Endothelial cell of umbilical vein (primary cell): ENCODE measurements at regions not wholly inside any gene's neighbourhood (a gene's known extent, or its start where the extent isn't known, plus 50 kb on each side); places are given as distances from the start of the nearest gene placed in this dataset.

Source experiments
- BruUV-seq: library from RNA; stranded (reverse); fragments of 400-500 nt; replicated peaks from 2 replicates; lab custom pipeline; 2021; lab: Mats Ljungman, UMichigan
- CTCF ChIA-PET: fragments of 300-600, 350-600 bp; sonication (Branson Sonifier 250); formaldehyde crosslinking; loops from one replicate; lab custom pipeline; 2021; ENCODE audit warnings: antibody characterized with exemption, inconsistent platforms; lab: Charles Lee
- POLR2A ChIA-PET: fragments of 300-600, 350-600 bp; sonication (Branson Sonifier 250); formaldehyde crosslinking; loops from one replicate; lab custom pipeline; 2021; ENCODE audit warnings: antibody characterized with exemption, inconsistent platforms; lab: Charles Lee
- DNase-seq: peaks from one replicate; pipeline ENCODE4 v3.0.0-alpha.2; 2011; ENCODE audit warnings: low read depth, low spot score
- FAIRE-seq: peaks from 2 replicates; lab custom pipeline; 2011; peaks lifted over from hg19 to GRCh38; lab: Jason Lieb, UNC
- H2AFZ ChIP-seq: 2 replicates; pipeline ENCODE4 v1.6.0; 2012; ENCODE audit warnings: low read depth, low read length, control low read depth, inconsistent platforms
- H3K27ac ChIP-seq: 2 replicates; pipeline ENCODE4 v1.5.1; 2011; ENCODE audit warnings: low read depth, mild to moderate bottlenecking, control low read depth, low read length, moderate library complexity; ENCODE audit not compliant: insufficient read depth
- H3K27me3 ChIP-seq, 2 experiments: 2 replicates each; pipeline versions ENCODE4 v1.6.0 to v1.6.1; 2011; ENCODE audit warnings: low read length in 2 of 2, mixed read lengths in 1 of 2; ENCODE audit not compliant: control insufficient read depth in 2 of 2, insufficient read depth in 2 of 2
- H3K36me3 ChIP-seq, 2 experiments: 2 replicates in 1 of 2; 3 replicates in 1 of 2; pipeline ENCODE4 v1.5.1; 2011; ENCODE audit warnings: low read length in 2 of 2, mild to moderate bottlenecking in 1 of 2, moderate library complexity in 1 of 2; ENCODE audit not compliant: control insufficient read depth in 2 of 2, insufficient read depth in 2 of 2; ENCODE audit errors: extremely low read depth in 1 of 2
- H3K4me1 ChIP-seq: 3 replicates; pipeline ENCODE4 v1.5.1; 2011; ENCODE audit warnings: mild to moderate bottlenecking, low read length; ENCODE audit not compliant: control insufficient read depth, insufficient read depth; ENCODE audit errors: extremely low read depth
- H3K4me2 ChIP-seq: 2 replicates; pipeline ENCODE4 v1.6.1; 2011; ENCODE audit warnings: low read length, control low read depth, mixed read lengths; ENCODE audit not compliant: insufficient read depth
- H3K4me3 ChIP-seq, 3 experiments: fragments of 200-600 bp in 1 of 3; sonication (generic), shearing (Covaris generic) in 1 of 3; replicated peaks in 1 of 3; 2 replicates each; pipeline ENCODE4 v1.5.1; 2011 to 2016; ENCODE audit warnings: control low read depth in 3 of 3, low read length in 3 of 3, mild to moderate bottlenecking in 2 of 3, inconsistent platforms in 1 of 3, low read depth in 1 of 3, moderate library complexity in 1 of 3; ENCODE audit not compliant: insufficient read depth in 1 of 3
- H3K79me2 ChIP-seq: 2 replicates; pipeline ENCODE4 v1.6.0; 2012; ENCODE audit warnings: low read length, inconsistent platforms; ENCODE audit not compliant: control insufficient read depth, insufficient read depth
- H3K9ac ChIP-seq: replicated peaks from 2 replicates; pipeline ENCODE3; 2011; ENCODE audit warnings: low read length, control low read depth; ENCODE audit not compliant: insufficient read depth; ENCODE audit errors: extremely low read depth
- H3K9me1 ChIP-seq: replicated peaks from 3 replicates; pipeline ENCODE4 v1.6.0; 2011; ENCODE audit warnings: mild to moderate bottlenecking, low read length; ENCODE audit not compliant: control insufficient read depth, insufficient read depth; ENCODE audit errors: extremely low read depth
- H3K9me3 ChIP-seq: replicated peaks from 2 replicates; pipeline ENCODE4 v1.5.1; 2012; ENCODE audit warnings: low read length, inconsistent platforms; ENCODE audit not compliant: control insufficient read depth, insufficient read depth
- H4K20me1 ChIP-seq: replicated peaks from 2 replicates; pipeline ENCODE3; 2011; ENCODE audit warnings: mild to moderate bottlenecking, low read length; ENCODE audit not compliant: control insufficient read depth, insufficient read depth; ENCODE audit errors: extremely low read depth
- CTCF ChIP-seq, 2 donors: IDR thresholded peaks; 1 replicate in 1 of 2; 2 replicates in 1 of 2; pipeline ENCODE4 v1.5.1; 2011; ENCODE audit warnings: low read length in 2 of 2, mild to moderate bottlenecking in 2 of 2, moderate library complexity in 2 of 2, control low read depth in 1 of 2, inconsistent platforms in 1 of 2, low read depth in 1 of 2; ENCODE audit not compliant: insufficient read depth in 1 of 2; ENCODE audit errors: extremely low read depth in 1 of 2
- EZH2 ChIP-seq: IDR thresholded peaks from 2 replicates; pipeline ENCODE4 v1.6.1; 2012; ENCODE audit warnings: borderline replicate concordance, low read depth, mild to moderate bottlenecking, moderate library complexity, low read length, inconsistent platforms; ENCODE audit not compliant: severe bottlenecking
- FOS ChIP-seq: IDR thresholded peaks from 2 replicates; pipeline ENCODE4 v1.6.1; 2011; ENCODE audit warnings: mild to moderate bottlenecking, low read length, moderate library complexity, borderline replicate concordance; ENCODE audit not compliant: insufficient read depth
- GATA2 ChIP-seq: IDR thresholded peaks from 2 replicates; pipeline ENCODE4 v1.7.0; 2011; ENCODE audit warnings: low read depth, mild to moderate bottlenecking, moderate library complexity, mixed read lengths, low read length; ENCODE audit not compliant: insufficient read length, insufficient read depth
- JUN ChIP-seq: IDR thresholded peaks from 2 replicates; pipeline ENCODE4 v1.6.1; 2011; ENCODE audit warnings: borderline replicate concordance, low read depth; ENCODE audit not compliant: insufficient read length, insufficient read depth
- MAX ChIP-seq: IDR thresholded peaks from 2 replicates; pipeline ENCODE4 v1.6.1; 2011; ENCODE audit not compliant: insufficient read depth, insufficient read length
- MYC ChIP-seq: IDR thresholded peaks from one replicate; pipeline ENCODE4 v1.6.1; 2011; ENCODE audit warnings: mild to moderate bottlenecking, low read depth, low read length
- POLR2A ChIP-seq: IDR thresholded peaks from 2 replicates; pipeline ENCODE4 v1.6.1; 2012; ENCODE audit warnings: low read depth, mild to moderate bottlenecking, control low read depth, low read length
- POLR2AphosphoS5 ChIP-seq: IDR thresholded peaks from 2 replicates; pipeline ENCODE4 v1.6.1; 2012; ENCODE audit warnings: low read depth, mild to moderate bottlenecking, control low read depth, low read length, moderate library complexity; ENCODE audit not compliant: insufficient read depth
- dilution Hi-C: fragments of 300-500 bp; cut with MboI; formaldehyde crosslinking; loops from one replicate; pipeline ENCODE4 v1.15.0; 2019; ENCODE audit warnings: low sequenced_read_pairs; ENCODE audit not compliant: extremely low pct_ligation_motif_present
- intact Hi-C: fragments of 100-400 bp; cut with micrococcal nuclease; formaldehyde crosslinking; loops from one replicate; pipeline ENCODE4 v1.10.0; 2022

DNA sequence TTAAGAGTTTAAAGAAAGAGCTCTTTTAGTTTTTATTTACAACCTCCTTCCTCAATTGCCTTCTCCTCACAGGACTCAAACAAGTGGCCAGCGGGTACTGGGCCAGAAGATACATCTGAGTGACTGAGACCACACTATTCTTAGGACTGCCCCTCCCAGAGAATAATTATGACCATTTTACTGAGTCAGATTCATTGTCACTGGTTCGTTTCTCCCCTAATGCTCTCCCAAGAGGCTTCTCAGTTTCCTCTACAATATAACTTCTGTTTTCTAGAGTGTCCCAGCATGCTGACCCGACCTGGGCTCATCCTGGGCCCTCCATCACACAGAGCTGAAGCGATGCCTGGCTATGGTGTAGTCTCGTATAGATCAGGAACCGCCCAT, 279.9 kb downstream of the CD83 start:
- Histone ChIP-seq H3K9me1 (no peaks in the 10 kb centered on the region), H3K36me3 (no peaks in the 10 kb centered on the region), H3K27me3 (no peaks in the 10 kb centered on the region), H2AFZ (no peak overlapping the region), H3K4me1 (no peaks in the 10 kb centered on the region), H3K4me2 (no peak overlapping the region), H3K9me3 (peaks cover 7% of the 10 kb centered on the region), H3K79me2 (no peaks in the 10 kb centered on the region), H3K9ac (no peak overlapping the region), H3K4me3 (no peak overlapping the region), H3K27ac (no peak overlapping the region), H4K20me1 (no peaks in the 10 kb centered on the region)
- intact Hi-C loops (no loop called here), dilution Hi-C loops (no loop called here)
- DNase-seq (no peak), FAIRE-seq (no peak)
- BruUV-seq: no TSS peak
- no peak for TF ChIP-seq MAX
- ChIA-PET CTCF (no interaction called here), POLR2A (no interaction called here)

DNA sequence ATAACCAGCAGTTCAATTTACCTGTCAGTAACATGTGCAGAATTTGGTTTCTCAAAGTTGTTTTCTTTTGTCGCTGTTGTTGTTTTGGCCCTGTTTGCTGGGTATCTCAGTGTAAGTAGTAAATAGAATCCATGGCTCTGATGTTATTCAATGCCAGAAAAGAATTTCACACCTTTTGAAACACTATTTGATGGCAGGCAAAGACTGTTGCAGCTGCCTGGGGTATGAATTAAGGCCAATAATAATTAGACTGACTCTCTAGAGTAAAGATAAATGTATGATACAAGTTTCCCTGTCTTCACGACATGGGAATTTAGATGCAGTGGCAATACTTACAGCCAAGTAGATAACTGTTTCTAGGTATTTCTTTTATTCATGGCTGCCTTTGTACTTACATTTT, 281.4 kb downstream of the CD83 start:
- CTCF ChIA-PET: no interaction called here
- Histone ChIP-seq H2AFZ (no peak overlapping the region), H3K79me2 (no peaks in the 10 kb centered on the region), H4K20me1 (no peaks in the 10 kb centered on the region), H3K4me3 (no peak overlapping the region), H3K4me2 (no peak overlapping the region), H3K9me1 (no peaks in the 10 kb centered on the region), H3K36me3 (no peaks in the 10 kb centered on the region), H3K9me3 (peaks cover 8% of the 10 kb centered on the region), H3K27me3 (no peaks in the 10 kb centered on the region), H3K27ac (no peak overlapping the region), H3K9ac (no peak overlapping the region), H3K4me1 (no peaks in the 10 kb centered on the region)
- TF ChIP-seq GATA2 (no peak), MYC (no peak), JUN (no peak), FOS (no peak), MAX (no peak), CTCF (IDR thresholded peaks at IDR 0.05; ENCODE audit: extremely low read depth in 1 of 2, insufficient read depth in 1 of 2, low read depth in 1 of 2, low read length in 2 of 2) (no peak), POLR2A (no peak), POLR2AphosphoS5 (no peak), EZH2 (no peak)
- POLR2A ChIA-PET: no interaction called here
- dilution Hi-C loops: no loop called here
- DNase-seq (no peak), FAIRE-seq (no peak)
- intact Hi-C loops: no loop called here
- BruUV-seq: no TSS peak
